ENCODE measurements at regions not wholly inside any gene's neighbourhood (a gene's known extent, or its start where the extent isn't known, plus 50 kb on each side); places are given as distances from the start of the nearest gene placed in this dataset.
"Not testable (repeated sequence)": the region's sequence is repeated elsewhere in the genome, so short reads cannot be mapped to it uniquely, and the experiment has no call there.

DNA sequence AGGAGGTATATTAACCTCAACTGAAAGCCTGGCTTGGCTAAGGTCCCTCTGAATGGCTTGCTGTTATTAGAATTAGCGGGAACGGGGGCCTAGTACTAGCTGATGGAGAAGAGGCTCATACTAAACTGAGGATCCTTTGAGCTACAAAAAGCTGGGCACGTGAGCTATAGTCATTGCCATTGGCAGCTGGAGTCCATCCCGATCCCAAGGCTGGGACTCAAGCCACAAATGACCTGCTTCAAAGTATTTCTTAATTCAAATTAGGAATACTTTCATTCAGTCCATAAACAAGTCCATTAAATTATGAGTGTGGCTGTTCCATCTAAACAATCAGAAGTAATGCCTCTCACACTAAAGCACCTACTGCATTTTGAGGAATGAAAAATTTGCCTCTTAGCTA lies 114.5 kb downstream of the DACT1 start:
- DNase-seq: peak in 2 of 51 donors; percentile 4 to 54

DNA sequence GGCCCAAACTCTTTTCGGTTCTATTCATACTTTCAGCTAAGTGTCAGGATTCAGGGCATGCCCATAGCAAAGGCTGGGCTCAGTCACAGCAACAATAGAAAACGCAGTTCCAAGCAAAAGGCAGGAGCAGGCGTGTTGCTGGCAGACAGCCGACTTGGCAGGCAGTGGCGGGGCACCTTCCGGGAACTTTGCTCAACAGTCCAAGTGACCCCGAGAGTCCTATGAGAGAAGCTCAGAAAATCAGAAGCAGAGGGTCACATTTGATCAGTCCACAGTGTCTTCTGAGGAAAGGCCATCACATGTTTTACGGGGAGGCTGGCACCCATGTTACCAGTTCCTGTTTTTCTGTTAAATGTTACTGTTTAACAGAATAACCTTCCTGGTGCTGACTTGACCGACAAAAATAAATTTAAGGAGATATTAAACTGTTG lies 115.0 kb downstream of the DACT1 start:
- DNase-seq: peak in 48 of 51 donors; percentile 14 to 77 (median 52)

DNA sequence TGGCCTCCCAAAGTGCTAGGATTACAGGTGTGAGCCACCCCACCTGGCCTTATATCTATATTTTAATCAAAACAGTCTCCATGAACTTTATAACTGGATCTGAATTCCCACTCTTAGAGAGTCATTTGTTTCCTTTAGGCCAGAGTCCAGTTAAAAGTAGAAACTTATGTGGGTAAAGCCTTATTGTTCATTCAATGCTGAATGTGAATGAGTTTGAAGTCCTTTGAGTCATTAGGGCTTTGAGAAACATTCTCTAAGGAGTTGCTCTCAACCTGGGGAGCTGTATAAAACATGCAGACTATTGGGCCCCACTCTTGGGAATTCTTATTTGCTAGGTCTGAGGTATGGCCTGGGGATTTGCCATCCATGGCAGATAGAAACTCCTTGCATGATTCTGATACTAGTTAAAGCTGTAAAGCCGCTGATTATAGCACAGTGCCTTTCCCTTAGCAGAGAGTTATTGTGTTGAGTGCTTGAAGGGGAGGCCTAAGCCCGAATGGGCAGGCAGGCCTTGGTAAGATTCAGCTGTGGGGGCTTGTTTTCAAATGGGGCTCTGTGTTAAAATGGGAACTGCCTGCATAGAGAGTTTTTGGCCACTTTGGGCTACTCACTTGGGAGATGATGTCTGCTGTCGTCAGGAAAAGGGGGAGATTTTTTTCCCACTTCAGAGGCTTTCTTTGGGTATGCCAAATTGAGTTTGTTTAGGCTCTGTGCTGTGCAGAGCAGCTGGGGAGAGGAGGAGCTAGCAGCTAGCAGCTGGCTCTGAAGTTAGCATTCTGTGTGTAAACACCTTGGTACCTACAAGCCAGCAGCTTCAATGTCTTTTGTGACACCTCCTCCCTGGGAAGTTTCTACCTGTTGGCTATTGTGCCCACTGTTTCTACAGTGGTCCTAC lies 117.5 kb downstream of the DACT1 start:
- peak in 1 of 51 donors; percentile 2 for DNase-seq

DNA sequence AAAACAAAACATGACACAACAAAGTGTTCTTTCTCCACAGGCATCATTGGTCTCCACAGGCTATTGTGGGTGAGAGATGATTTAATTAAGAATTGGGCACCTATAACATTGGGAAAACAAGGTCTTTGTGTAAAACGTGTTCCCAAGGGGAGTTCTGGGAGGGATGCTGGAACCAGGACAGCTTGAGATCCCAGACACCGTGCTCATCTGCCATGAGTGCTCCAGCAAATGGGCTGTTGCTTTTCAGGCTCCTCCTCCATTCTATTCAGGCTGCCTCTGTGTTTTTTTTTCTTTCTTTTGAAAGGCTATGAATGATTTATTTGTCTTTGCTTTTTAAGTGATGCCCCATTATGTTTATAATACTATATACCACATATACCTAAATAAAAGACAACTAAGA lies 122.4 kb downstream of the DACT1 start:
- DNase-seq: no peak

DNA sequence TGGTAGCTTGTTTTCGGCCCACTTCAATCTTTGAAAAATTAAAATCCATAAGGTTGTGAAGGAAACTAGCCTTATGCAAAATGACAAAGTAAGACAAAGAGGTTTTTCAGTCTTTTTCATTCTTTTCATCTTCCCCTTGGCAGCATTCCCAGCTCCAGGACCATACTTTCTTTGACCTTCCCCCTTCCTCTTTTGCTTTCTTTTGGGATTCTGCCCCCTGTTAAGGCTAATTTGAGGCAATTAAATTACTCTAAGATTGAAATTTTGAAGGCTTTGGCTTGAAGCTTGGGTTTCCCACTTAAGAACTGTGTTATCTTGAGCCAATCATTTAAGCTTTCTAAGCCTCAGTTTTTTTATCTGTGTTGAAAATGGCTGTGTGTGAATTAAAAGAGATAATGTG lies 124.9 kb downstream of the DACT1 start:
- peak in 1 of 51 donors; percentile 13 for DNase-seq

DNA sequence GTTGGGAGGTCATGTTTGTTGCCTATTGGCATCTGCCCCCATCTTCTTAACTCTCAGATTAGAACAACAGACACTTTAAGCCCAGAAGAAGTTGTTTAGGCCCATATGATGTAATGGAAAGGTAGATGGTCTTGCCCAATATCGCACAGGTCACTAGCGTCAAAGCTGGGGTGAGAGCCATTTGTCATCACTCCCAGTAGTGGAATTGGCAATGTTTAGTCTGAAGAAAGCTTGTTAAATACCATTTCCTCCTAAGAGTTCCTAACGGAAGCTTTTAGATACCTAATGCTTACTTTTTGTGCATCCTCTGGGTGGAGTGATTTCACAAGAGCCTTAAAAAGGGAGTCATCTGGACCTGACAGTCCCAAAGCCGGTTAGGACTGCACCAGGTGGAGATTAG lies 125.4 kb downstream of the DACT1 start:
- DNase-seq: no peak

DNA sequence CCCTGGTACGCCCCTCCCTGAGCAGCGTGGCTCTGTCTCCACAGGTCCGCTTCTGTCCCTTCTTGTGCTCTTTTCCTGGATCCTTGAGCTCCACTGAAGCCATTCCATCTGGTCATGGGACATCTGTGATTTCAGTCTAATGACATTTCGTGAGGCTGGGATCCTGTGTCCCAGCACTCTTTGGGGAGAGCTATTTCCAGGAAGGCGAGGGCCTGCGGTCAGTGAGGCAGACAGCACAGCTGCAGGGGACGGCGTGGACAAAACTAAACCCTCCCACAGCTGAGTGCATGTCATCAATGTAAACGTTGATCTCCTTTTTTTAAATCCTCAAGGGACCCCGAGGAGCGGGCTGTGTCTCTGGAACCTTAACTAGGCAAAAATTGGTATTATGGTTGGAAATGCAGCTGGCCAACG lies 127.7 kb downstream of the DACT1 start:
- no peak for DNase-seq

DNA sequence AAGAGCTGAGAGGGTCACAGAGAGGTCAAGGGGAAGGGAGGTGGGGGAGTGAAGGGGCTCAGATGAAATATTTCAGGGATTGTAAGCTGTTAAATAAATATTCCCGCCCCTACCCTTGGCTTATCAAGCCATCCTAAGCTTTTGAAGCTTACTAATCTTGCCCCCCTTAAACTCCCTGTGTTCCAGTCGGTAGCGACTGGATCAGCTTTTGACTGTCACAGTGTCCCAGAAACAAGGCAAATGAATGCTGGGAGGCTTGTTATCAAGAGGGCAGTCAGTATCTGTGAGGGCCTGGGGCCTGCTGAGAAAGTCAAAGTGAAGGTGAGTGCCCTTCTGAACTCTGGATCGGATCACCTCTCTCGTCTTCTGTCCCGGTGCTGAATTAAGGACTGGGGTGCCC lies 128.1 kb downstream of the DACT1 start:
- DNase-seq: no peak

DNA sequence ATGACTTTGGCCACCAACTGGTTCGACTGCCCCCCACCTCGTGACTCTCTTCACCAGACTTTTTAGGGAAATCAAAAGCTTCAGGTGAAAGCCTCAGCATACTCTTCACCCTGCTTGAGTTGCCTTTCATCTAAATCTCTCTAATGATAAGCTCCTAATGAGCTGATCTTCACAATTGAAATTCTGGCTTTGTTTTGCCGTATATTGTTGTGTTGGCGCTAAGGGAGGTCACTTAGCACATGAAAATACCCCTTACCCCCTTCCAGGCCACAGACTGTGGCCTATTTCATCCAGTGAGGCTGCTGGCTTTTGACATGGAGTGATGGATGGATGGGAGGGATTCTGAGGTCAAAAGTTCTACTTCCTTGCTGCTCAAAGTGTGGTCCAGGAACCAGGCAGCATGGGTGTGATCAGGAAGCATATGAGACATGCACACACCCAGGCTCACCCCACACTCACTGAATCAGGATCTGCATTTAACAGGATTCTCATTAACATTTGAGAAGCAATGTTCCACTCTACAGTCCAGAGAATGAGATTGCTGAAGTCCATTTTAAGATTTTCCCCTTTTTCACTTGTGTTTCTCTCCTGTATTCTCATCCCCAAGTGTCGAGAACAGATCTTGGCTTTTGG lies 131.4 kb downstream of the DACT1 start:
- no peak for DNase-seq

DNA sequence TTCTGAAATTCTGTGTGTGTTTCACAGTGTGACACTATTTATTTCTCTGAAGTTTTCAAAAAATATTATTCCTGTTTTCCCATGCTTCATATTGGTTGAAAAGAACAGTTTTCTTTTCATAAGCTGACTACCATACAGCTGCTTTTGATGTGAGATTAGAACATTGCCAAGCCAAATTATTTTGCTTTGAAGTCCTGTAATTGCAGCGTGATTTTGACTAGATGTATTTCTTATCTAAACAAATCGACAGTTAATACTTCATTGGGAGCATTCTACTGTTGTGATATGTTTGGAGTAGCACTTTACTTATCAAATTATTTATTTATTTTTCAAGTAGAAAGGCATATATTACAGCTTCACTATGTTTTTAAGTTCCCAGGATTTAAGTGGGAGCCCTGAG lies 132.0 kb downstream of the DACT1 start:
- DNase-seq: no peak

DNA sequence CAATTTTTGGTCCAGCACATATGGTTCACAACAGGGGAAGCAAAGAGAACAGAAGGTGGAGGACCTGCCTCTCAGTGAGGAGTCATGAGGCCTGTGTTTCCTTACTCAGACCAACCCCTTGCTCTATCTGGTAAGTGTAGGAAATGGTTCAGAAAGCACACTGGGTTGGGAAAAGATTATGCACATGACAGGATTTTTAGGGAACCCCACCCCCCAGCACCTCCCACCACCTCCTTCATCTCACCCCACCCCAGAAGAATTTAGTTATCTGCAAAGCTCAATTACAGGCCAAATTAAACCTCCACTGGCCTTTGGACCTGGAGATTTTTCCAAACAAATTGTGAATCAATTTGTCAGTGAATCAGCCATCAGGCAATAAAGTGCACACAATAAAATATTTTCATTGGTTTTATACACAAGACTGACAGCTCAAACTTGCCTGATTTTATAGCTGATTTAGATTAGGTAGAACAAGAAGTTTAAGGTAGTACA lies 132.8 kb downstream of the DACT1 start:
- DNase-seq: no peak

DNA sequence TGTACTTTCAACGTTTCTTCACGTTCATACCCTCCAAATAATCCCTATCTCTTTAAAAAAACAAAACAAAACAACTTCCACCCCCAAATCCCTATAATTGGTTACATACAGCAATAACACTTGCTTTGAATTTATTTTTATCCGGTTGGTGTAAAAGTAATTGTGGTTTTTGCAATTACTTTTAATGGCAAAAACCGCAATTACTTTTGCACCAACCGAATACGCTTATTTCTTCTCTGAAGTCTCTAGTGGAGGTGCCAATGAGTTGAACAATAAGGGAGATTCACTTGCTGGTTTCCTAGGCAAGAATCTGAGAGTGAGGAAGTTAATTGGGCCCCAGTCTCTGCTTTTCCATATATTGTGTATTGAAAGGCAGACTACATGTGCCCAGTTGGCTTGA lies 133.3 kb downstream of the DACT1 start:
- DNase-seq: no peak

DNA sequence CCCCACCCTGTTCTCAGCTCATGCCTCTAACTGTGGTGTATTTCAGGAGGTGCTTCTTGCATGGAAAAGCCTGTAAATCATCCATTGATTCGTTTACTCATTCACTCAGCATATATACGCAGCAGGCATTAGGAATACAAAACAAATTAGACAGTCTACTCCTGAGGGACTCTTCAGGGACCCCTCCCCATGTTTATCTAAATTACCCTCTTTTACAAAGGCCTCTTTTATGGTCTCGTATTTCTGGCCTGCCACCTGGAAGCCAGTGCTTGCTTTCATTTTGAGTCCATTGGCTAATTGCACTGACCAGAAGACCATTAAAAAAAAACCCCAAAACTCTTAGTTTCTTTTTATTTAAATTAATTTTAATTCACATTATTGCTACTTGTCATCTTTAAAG lies 134.4 kb downstream of the DACT1 start:
- no peak for DNase-seq

DNA sequence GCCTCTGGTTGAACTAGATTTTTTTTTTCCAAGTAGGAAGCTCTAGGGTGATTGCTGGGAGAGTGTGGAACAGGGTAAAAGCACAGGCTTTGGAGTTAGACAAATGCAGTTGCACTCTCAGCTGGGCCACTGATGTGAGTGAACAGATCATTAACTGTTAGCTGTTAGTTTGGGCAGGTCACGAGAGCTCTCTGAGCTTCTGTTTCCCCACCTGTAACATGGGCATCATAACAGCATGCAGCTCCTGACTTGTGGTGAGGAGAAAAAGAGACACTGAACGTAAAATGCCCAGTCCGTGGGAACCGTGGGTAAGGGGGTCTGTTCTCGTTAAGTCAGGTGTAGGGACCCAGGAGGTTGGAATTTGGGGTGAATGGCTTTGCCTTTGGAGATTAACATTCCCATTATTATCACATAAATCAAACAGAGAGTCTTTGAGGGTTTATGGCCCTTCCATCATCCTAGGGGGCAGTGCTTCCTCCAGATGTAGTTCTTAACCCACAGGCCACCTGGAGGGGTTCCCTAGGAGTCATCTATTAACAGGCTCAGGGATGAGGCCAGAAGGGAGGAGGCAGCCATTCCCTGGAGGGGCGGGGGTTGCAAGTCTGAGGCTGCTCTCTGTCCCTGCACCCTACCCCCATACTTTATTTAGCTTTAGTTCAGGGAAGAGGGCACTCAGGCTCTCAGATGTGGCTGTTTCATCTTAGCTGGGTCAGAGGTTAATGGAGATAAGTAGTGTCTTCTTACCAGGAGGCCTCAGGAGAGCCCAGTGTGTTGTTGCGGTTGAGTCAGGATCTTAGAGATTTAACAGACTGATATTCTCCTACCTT lies 135.2 kb downstream of the DACT1 start:
- no peak for DNase-seq

DNA sequence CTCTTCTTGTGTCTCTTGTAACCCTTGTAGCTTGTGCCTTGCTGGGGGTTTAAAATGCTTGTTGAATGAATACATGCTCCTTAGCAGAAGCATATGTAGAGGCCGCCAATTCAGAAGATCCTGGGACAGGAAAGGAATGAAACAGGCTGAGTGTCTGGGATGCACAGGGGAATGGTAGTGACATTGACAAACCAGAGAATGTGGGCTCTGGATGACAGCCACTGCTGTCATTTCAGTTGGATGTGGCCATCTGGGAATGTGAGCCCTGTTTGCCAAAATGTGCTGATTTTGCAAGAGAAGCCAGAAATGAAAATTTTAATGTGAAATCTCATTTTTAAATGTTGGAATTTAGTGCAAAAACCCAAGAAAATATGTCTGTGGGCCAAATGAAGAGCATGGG lies 136.8 kb downstream of the DACT1 start:
- DNase-seq: no peak

DNA sequence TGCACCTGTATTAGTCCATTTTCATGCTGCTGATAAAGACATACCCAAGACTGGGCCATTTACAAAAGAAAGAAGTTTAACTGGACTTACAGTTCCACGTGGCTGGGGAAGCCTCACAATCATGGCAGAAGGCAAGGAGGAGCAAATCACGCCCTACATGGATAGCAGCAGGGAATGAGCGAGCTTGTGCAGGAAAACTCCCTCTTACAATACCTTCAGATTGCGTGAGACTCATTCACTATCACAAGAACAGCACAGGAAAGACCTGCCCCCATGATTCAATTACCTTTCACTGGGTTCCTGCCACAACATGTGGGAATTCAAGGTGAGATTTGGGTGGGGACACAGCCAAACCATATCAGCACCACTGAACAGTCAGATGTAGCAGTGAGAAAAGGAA lies 137.4 kb downstream of the DACT1 start:
- DNase-seq: not testable (repeated sequence)

DNA sequence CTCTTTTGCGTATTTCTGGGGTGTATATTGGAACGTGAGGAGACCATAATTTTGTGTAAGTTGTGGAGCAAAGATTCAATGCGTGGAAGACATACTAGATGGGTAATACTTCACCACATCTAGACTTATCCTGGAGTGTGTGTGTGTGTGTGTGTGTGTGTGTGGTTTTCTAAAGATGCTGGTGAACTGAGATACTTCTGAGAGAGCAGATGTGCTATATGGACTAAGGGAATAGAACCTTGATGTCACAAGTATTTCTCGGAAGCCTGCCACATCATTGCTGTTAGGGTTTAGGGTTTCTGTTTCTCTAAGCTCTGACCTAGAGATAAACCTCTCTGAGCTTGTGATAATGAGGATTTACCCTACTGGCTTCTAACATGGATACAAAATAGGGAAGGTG lies 138.8 kb downstream of the DACT1 start:
- DNase-seq: no peak

DNA sequence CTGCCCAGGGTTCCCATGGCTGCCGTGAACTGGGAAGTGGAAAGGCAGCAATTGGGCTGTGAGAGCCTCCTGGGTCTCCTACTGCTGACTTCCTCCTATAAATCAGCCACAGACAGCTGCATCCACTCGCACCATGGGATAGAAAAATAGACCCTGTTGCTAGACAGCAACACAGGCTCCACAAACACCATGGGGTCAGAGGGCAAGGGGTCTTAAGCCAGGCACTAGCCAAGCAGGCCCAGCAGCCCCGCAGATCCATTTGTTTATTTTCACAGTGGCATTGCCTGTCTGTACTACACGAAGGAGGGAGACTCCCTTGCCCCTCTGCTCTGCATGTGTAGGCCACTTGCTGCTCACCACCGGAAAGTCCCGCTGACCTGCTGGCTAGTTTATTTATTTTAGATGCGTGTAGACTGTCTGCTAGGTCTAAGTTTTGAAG lies 139.8 kb downstream of the DACT1 start:
- DNase-seq: no peak

DNA sequence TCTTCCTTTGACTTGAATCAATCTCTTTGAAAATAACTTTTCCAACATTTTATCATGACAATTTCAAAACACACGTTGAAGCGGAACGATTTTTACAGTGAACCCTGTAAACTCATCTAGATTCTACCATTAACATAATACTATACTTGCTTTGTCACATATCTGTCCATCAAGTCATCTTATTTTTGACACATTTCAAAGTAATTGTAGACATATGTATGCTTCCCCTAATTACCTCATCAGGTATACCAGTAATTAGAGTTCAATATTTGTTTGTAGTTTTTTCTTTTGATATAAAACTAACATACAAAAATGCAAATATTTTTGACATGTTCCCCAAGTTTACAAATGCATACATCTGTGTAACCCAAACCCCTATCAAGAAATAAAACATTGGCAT lies 140.4 kb downstream of the DACT1 start:
- DNase-seq: no peak

DNA sequence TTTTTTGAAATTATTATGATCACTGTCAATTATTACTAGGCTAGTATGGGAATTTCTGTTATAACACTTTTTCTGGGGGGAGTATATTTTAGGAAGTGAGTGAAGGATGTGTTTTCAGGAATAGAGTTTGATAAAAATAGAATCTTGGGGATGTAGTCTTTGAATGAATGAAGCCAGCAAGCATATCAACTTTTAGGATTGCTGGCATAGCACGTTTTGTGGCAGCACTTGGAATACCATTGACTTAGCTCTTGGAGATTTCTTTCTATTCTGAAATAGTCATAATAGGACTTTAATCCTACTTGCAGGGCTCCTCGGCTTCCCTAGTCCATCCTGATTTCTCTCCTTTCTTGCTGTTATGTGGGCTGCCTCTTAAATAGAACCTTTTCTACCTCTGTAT lies 141.6 kb downstream of the DACT1 start:
- no peak for DNase-seq

DNA sequence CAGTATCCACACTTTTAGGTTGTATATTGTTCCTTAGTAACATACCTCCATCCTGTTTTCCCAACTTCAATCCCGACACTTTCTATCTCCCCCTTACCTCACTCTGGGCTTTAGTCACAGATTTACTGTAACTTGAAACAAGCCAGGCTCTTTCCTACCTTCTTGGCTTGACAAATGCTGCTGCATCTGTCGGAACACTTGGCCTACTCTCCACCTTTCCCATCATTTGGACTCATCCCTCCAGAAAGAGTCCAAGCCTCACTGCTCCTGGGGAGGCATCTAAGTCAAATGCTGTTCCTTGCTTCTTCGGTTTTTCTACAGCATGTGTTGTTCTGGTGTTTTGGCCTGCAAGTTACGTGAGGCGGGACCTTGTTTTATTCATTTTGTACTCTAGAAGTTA lies 142.4 kb downstream of the DACT1 start:
- DNase-seq: no peak

DNA sequence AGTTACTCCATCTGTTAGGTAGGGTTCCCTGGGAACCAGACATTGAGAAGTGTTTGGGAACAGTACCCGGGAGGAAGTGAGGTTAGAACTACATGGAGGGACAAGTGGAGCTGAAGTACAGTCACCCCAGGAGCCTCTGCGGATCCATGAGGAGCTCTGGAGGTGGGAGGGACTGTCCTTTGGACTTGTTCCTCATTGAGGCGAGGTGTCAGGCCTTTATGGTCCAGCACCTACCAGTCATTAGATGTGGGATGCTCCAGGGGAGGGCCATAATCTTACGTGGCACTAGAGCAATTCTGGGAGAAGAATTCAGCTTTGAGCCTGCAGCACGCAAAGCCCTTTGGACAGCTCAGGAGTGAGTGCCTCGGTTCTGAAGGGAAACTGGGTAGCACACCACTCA lies 142.8 kb downstream of the DACT1 start:
- no peak for DNase-seq

Measured in hypothalamus (tissue), 51 donors.